ENCODE measurements at regions not wholly inside any gene's neighbourhood (a gene's known extent, or its start where the extent isn't known, plus 50 kb on each side); places are given as distances from the start of the nearest gene placed in this dataset.

- H3K9me3 ChIP-seq (ENCODE audit: insufficient read depth, low read length): peaks cover 6% of the 10 kb centered on the region; the same call in 1 of the 2 replicates
- no peaks in the 10 kb centered on the region for H3K4me1 ChIP-seq (ENCODE audit: insufficient read depth, insufficient read length)
- H3K9ac ChIP-seq (ENCODE audit: insufficient read length, low read depth): no peak overlapping the region
- H3K36me3 ChIP-seq (ENCODE audit: insufficient read depth, insufficient read length, low read length): no peaks in the 10 kb centered on the region
- H3K27me3 ChIP-seq (ENCODE audit: insufficient read depth, insufficient read length): no peaks in the 10 kb centered on the region
- H3K4me3 ChIP-seq (ENCODE audit: insufficient read length, low read depth): no peak overlapping the region
- TF ChIP-seq SUZ12 (IDR thresholded peaks at IDR 0.05; ENCODE audit: extremely low read depth, insufficient read depth, insufficient read length) (no peak), YY1 (IDR thresholded peaks at IDR 0.05; ENCODE audit: insufficient read depth, insufficient read length) (no peak), ZNF274 (IDR thresholded peaks at IDR 0.05; ENCODE audit: low read depth, low read length) (no peak)
- DNase-seq (ENCODE audit: low read depth, low spot score): no peak
These were observed 81.3 kb downstream of the MINAR1 start for GRCh38 chr15:79513417-79513816.

GRCh38 chr15:79513940-79514339, 81.8 kb downstream of the MINAR1 start:
- no peaks in the 10 kb centered on the region for H3K36me3 ChIP-seq (ENCODE audit: insufficient read depth, insufficient read length, low read length)
- no peak overlapping the region for H3K9ac ChIP-seq (ENCODE audit: insufficient read length, low read depth)
- TF ChIP-seq SUZ12 (IDR thresholded peaks at IDR 0.05; ENCODE audit: extremely low read depth, insufficient read depth, insufficient read length) (no peak), YY1 (IDR thresholded peaks at IDR 0.05; ENCODE audit: insufficient read depth, insufficient read length) (no peak), ZNF274 (IDR thresholded peaks at IDR 0.05; ENCODE audit: low read depth, low read length) (no peak)
- H3K27me3 ChIP-seq (ENCODE audit: insufficient read depth, insufficient read length): no peaks in the 10 kb centered on the region
- no peak overlapping the region for H3K4me3 ChIP-seq (ENCODE audit: insufficient read length, low read depth)
- no peak for DNase-seq (ENCODE audit: low read depth, low spot score)
- peaks cover 6% of the 10 kb centered on the region; the same call in 1 of the 2 replicates for H3K9me3 ChIP-seq (ENCODE audit: insufficient read depth, low read length)
- H3K4me1 ChIP-seq (ENCODE audit: insufficient read depth, insufficient read length): no peaks in the 10 kb centered on the region

GRCh38 chr15:79515300-79516027, 83.3 kb downstream of the MINAR1 start:
- no peak for DNase-seq (ENCODE audit: low read depth, low spot score)
- TF ChIP-seq YY1 (IDR thresholded peaks at IDR 0.05; ENCODE audit: insufficient read depth, insufficient read length): no peak
- TF ChIP-seq ZNF274 (IDR thresholded peaks at IDR 0.05; ENCODE audit: low read depth, low read length): no peak
- no peak for TF ChIP-seq SUZ12 (IDR thresholded peaks at IDR 0.05; ENCODE audit: extremely low read depth, insufficient read depth, insufficient read length)

GRCh38 chr15:79516155-79516554, 84.0 kb downstream of the MINAR1 start:
- DNase-seq (ENCODE audit: low read depth, low spot score): no peak
- no peak for TF ChIP-seq SUZ12 (IDR thresholded peaks at IDR 0.05; ENCODE audit: extremely low read depth, insufficient read depth, insufficient read length)
- no peak for TF ChIP-seq ZNF274 (IDR thresholded peaks at IDR 0.05; ENCODE audit: low read depth, low read length)
- no peak for TF ChIP-seq YY1 (IDR thresholded peaks at IDR 0.05; ENCODE audit: insufficient read depth, insufficient read length)
- no peak overlapping the region for H3K9ac ChIP-seq (ENCODE audit: insufficient read length, low read depth)
- no peaks in the 10 kb centered on the region for H3K4me1 ChIP-seq (ENCODE audit: insufficient read depth, insufficient read length)
- H3K9me3 ChIP-seq (ENCODE audit: insufficient read depth, low read length): peaks cover 6% of the 10 kb centered on the region; the same call in 1 of the 2 replicates
- no peaks in the 10 kb centered on the region for H3K36me3 ChIP-seq (ENCODE audit: insufficient read depth, insufficient read length, low read length)
- no peaks in the 10 kb centered on the region for H3K27me3 ChIP-seq (ENCODE audit: insufficient read depth, insufficient read length)
- H3K4me3 ChIP-seq (ENCODE audit: insufficient read length, low read depth): no peak overlapping the region

More at GRCh38 chr15:79515300-79516027, 83.3 kb downstream of the MINAR1 start:
- Histone ChIP-seq H3K27me3 (ENCODE audit: insufficient read depth, insufficient read length) (no peaks in the 10 kb centered on the region), H3K9ac (ENCODE audit: insufficient read length, low read depth) (no peak overlapping the region), H3K9me3 (ENCODE audit: insufficient read depth, low read length) (peaks cover 6% of the 10 kb centered on the region; the same call in 1 of the 2 replicates), H3K4me1 (ENCODE audit: insufficient read depth, insufficient read length) (no peaks in the 10 kb centered on the region), H3K4me3 (ENCODE audit: insufficient read length, low read depth) (no peak overlapping the region), H3K36me3 (ENCODE audit: insufficient read depth, insufficient read length, low read length) (no peaks in the 10 kb centered on the region)

- H3K4me1 ChIP-seq (ENCODE audit: insufficient read depth, insufficient read length): no peaks in the 10 kb centered on the region
- DNase-seq (ENCODE audit: low read depth, low spot score): no peak
- no peaks in the 10 kb centered on the region for H3K27me3 ChIP-seq (ENCODE audit: insufficient read depth, insufficient read length)
- H3K4me3 ChIP-seq (ENCODE audit: insufficient read length, low read depth): no peak overlapping the region
- peaks cover 6% of the 10 kb centered on the region; the same call in 1 of the 2 replicates for H3K9me3 ChIP-seq (ENCODE audit: insufficient read depth, low read length)
- H3K36me3 ChIP-seq (ENCODE audit: insufficient read depth, insufficient read length, low read length): no peaks in the 10 kb centered on the region
- TF ChIP-seq ZNF274 (IDR thresholded peaks at IDR 0.05; ENCODE audit: low read depth, low read length) (no peak), YY1 (IDR thresholded peaks at IDR 0.05; ENCODE audit: insufficient read depth, insufficient read length) (no peak), SUZ12 (IDR thresholded peaks at IDR 0.05; ENCODE audit: extremely low read depth, insufficient read depth, insufficient read length) (no peak)
- no peak overlapping the region for H3K9ac ChIP-seq (ENCODE audit: insufficient read length, low read depth)
These were observed 84.5 kb downstream of the MINAR1 start for GRCh38 chr15:79516646-79517045.

- no peak for DNase-seq (ENCODE audit: low read depth, low spot score)
- H3K36me3 ChIP-seq (ENCODE audit: insufficient read depth, insufficient read length, low read length): no peaks in the 10 kb centered on the region
- H3K4me3 ChIP-seq (ENCODE audit: insufficient read length, low read depth): no peak overlapping the region
- TF ChIP-seq SUZ12 (IDR thresholded peaks at IDR 0.05; ENCODE audit: extremely low read depth, insufficient read depth, insufficient read length) (no peak), ZNF274 (IDR thresholded peaks at IDR 0.05; ENCODE audit: low read depth, low read length) (no peak), YY1 (IDR thresholded peaks at IDR 0.05; ENCODE audit: insufficient read depth, insufficient read length) (no peak)
- no peaks in the 10 kb centered on the region for H3K27me3 ChIP-seq (ENCODE audit: insufficient read depth, insufficient read length)
- no peaks in the 10 kb centered on the region for H3K4me1 ChIP-seq (ENCODE audit: insufficient read depth, insufficient read length)
- H3K9me3 ChIP-seq (ENCODE audit: insufficient read depth, low read length): no peaks in the 10 kb centered on the region
- H3K9ac ChIP-seq (ENCODE audit: insufficient read length, low read depth): no peak overlapping the region
These were observed 87.5 kb downstream of the MINAR1 start for GRCh38 chr15:79519628-79520027.

- Histone ChIP-seq H3K36me3 (ENCODE audit: insufficient read depth, insufficient read length, low read length) (no peaks in the 10 kb centered on the region), H3K27me3 (ENCODE audit: insufficient read depth, insufficient read length) (no peaks in the 10 kb centered on the region), H3K4me1 (ENCODE audit: insufficient read depth, insufficient read length) (no peaks in the 10 kb centered on the region), H3K9ac (ENCODE audit: insufficient read length, low read depth) (no peak overlapping the region), H3K4me3 (ENCODE audit: insufficient read length, low read depth) (no peak overlapping the region), H3K9me3 (ENCODE audit: insufficient read depth, low read length) (no peaks in the 10 kb centered on the region)
- TF ChIP-seq YY1 (IDR thresholded peaks at IDR 0.05; ENCODE audit: insufficient read depth, insufficient read length): no peak
- TF ChIP-seq SUZ12 (IDR thresholded peaks at IDR 0.05; ENCODE audit: extremely low read depth, insufficient read depth, insufficient read length): no peak
- TF ChIP-seq ZNF274 (IDR thresholded peaks at IDR 0.05; ENCODE audit: low read depth, low read length): no peak
- no peak for DNase-seq (ENCODE audit: low read depth, low spot score)
These were observed 88.5 kb downstream of the MINAR1 start for GRCh38 chr15:79520654-79521053.
